A673 (cell line): ENCODE measurements at regions not wholly inside any gene's neighbourhood (a gene's known extent, or its start where the extent isn't known, plus 50 kb on each side); places are given as distances from the start of the nearest gene placed in this dataset.
"Not testable (repeated sequence)": the region's sequence is repeated elsewhere in the genome, so short reads cannot be mapped to it uniquely, and the experiment has no call there.

Experiments
- BruUV-seq: library from RNA; stranded (reverse); fragments of 400-500 nt; replicated peaks from 2 replicates; lab custom pipeline; 2021; lab: Mats Ljungman, UMichigan
- CTCF ChIA-PET: fragments of 300-600 bp; sonication (Branson Sonifier 250); formaldehyde crosslinking; loops from one replicate; lab custom pipeline; 2022; ENCODE audit warnings: antibody characterized with exemption; lab: Charles Lee
- POLR2A ChIA-PET: fragments of 300-600 bp; sonication (Branson Sonifier 250); formaldehyde crosslinking; loops from one replicate; lab custom pipeline; 2022; ENCODE audit warnings: antibody characterized with exemption; ENCODE audit not compliant: low non-redundant PET; lab: Charles Lee
- DNase-seq: peaks from one replicate; pipeline ENCODE4 v3.0.0-alpha.2; 2015; ENCODE audit warnings: low spot score
- H3K27ac ChIP-seq: fragments of 200-600 bp; sonication (generic); 2 replicates; pipeline ENCODE4 v1.5.1; 2016; ENCODE audit warnings: mixed run types, low read depth, mild to moderate bottlenecking, mixed read lengths, antibody characterized with exemption, low read length; ENCODE audit not compliant: poor library complexity, severe bottlenecking
- H3K27me3 ChIP-seq: fragments of 200-600 bp; sonication (generic); replicated peaks from 2 replicates; pipeline ENCODE4 v1.6.1; 2017; ENCODE audit warnings: mixed run types, low read depth, mild to moderate bottlenecking, mixed read lengths, antibody characterized with exemption, low read length; ENCODE audit not compliant: insufficient read depth, poor library complexity
- H3K36me3 ChIP-seq: fragments of 200-600 bp; sonication (generic); 2 replicates; pipeline ENCODE4 v1.6.1; 2016; ENCODE audit warnings: mixed run types, mild to moderate bottlenecking, mixed read lengths, antibody characterized with exemption, low read length; ENCODE audit not compliant: insufficient read depth, poor library complexity, severe bottlenecking
- H3K4me1 ChIP-seq: fragments of 200-600 bp; sonication (generic); 2 replicates; pipeline ENCODE4 v1.6.1; 2017; ENCODE audit warnings: mixed run types, mild to moderate bottlenecking, mixed read lengths, antibody characterized with exemption, low read length; ENCODE audit not compliant: insufficient read depth, poor library complexity, severe bottlenecking
- H3K4me3 ChIP-seq: fragments of 200-600 bp; sonication (generic); 2 replicates; pipeline ENCODE4 v1.5.1; 2016; ENCODE audit warnings: low read depth, mixed run types, mild to moderate bottlenecking, mixed read lengths, low read length; ENCODE audit not compliant: poor library complexity, severe bottlenecking
- H3K9me3 ChIP-seq: fragments of 200-600 bp; sonication (generic); 2 replicates; pipeline ENCODE4 v1.6.1; 2016; ENCODE audit warnings: mixed run types, low read depth, mild to moderate bottlenecking, mixed read lengths, antibody characterized with exemption, low read length; ENCODE audit not compliant: poor library complexity, severe bottlenecking
- EZH2 ChIP-seq: fragments of 200-600 bp; sonication (generic); IDR thresholded peaks from 2 replicates; pipeline ENCODE4 v1.6.1; 2017; ENCODE audit warnings: borderline replicate concordance, low read depth, mild to moderate bottlenecking, mixed read lengths, antibody characterized with exemption, low read length; ENCODE audit not compliant: poor library complexity, severe bottlenecking
- intact Hi-C: fragments of 100-400 bp; cut with micrococcal nuclease; formaldehyde crosslinking; loops from one replicate; pipeline ENCODE4 v1.10.0; 2022; ENCODE audit not compliant: unreplicated experiment
- TF ChIP-seq, protein P1 (sequence below): fragments of 300-800, 200-600 bp; sonication (generic); conservative IDR thresholded peaks from 2 replicates; pipeline ENCODE4 v1.5.1; 2017; ENCODE audit warnings: low read depth, mild to moderate bottlenecking, antibody characterized with exemption, low read length, moderate library complexity, mixed read lengths

DNA sequence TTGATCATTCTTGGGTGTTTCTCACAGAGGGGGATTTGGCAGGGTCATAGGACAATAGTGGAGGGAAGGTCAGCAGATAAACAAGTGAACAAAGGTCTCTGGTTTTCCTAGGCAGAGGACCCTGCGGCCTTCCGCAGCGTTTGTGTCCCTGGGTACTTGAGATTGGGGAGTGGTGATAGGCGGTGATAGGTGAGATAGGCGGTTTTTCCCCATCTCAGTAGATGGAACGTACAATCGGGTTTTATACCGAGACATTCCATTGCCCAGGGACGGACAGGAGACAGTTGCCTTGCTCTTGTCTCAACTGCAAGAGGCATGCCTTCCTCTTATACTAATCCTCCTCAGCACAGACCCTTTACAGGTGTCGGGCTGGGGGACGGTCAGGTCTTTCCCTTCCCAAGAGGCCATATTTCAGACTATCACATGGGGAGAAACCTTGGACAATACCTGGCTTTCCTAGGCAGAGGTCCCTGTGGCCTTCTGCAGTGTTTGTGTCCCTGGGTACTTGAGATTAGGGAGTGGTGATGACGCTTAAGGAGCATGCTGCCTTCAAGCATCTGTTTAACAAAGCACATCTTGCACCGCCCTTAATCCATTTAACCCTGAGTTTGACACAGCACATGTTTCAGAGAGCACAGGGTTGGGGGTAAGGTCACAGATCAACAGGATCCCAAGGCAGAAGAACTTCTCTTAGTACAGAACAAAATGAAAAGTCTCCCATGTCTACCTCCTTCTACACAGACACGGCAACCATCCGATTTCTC lies 86.2 kb downstream of the OR2B2 start:
- H3K27ac ChIP-seq, H3K27me3 ChIP-seq, H3K9me3 ChIP-seq, BruUV-seq, intact Hi-C loops, POLR2A ChIA-PET, H3K4me1 ChIP-seq, H3K36me3 ChIP-seq, H3K4me3 ChIP-seq, CTCF ChIA-PET, DNase-seq: not testable (repeated sequence)

DNA sequence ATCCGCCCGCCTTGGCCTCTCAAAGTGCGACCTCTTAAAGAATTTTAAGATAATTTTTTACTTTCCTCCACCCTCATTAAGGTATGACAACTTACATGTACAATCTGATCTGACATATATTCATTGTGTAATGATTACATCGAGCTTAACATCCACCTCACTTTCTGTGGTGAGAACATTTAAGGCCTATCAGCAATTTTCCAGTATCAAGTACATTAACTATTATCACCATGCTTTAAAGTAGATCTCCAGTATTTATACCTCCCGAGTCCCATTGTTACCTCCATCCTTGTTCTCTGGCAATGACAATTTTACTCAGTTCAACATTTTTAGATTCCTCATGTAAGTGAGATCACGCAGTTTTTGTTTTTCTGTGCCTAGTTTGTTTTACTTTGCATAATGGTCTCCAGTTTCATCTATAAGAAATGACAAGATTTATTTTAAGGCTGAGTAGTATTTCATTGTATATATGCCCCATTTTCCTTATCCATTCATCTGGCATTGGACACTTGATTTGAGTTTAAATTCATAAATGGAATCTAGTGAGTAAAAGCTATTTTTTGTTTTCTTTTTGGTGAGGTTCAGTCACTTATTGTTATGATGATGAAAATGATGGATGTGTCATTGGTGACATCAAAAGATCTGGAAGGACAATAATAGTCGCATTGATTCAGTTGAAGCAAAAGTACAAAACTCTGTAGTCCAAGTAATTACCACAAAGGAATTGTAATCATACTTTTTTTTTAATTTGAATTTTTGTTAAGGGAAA lies 87.0 kb downstream of the OR2B2 start:
- Histone ChIP-seq H3K27me3 (no peaks in the 10 kb centered on the region), H3K4me3 (peak overlapping the region; percentile 53), H3K36me3 (no peaks in the 10 kb centered on the region), H3K4me1 (no peaks in the 10 kb centered on the region), H3K27ac (peak overlapping the region; percentile 70), H3K9me3 (no peaks in the 10 kb centered on the region)
- ChIA-PET CTCF (interaction anchor here (1.0 kb wide), 1 partner anchor 70 kb away, joined by 3 read pairs; no protein-coding TSS in a partner anchor), POLR2A (interaction anchor here (0.5 to 0.8 kb wide), 6 partner anchors 13 to 692 kb away, joined by 3 to 4 read pairs (median 4); a partner anchor contains a TSS)
- BruUV-seq = no TSS peak
- no peak for DNase-seq
- intact Hi-C loops = no loop called here
- TF ChIP-seq, protein P1, sequence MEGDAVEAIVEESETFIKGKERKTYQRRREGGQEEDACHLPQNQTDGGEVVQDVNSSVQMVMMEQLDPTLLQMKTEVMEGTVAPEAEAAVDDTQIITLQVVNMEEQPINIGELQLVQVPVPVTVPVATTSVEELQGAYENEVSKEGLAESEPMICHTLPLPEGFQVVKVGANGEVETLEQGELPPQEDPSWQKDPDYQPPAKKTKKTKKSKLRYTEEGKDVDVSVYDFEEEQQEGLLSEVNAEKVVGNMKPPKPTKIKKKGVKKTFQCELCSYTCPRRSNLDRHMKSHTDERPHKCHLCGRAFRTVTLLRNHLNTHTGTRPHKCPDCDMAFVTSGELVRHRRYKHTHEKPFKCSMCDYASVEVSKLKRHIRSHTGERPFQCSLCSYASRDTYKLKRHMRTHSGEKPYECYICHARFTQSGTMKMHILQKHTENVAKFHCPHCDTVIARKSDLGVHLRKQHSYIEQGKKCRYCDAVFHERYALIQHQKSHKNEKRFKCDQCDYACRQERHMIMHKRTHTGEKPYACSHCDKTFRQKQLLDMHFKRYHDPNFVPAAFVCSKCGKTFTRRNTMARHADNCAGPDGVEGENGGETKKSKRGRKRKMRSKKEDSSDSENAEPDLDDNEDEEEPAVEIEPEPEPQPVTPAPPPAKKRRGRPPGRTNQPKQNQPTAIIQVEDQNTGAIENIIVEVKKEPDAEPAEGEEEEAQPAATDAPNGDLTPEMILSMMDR = no peak
- TF ChIP-seq EZH2 = no peak

DNA sequence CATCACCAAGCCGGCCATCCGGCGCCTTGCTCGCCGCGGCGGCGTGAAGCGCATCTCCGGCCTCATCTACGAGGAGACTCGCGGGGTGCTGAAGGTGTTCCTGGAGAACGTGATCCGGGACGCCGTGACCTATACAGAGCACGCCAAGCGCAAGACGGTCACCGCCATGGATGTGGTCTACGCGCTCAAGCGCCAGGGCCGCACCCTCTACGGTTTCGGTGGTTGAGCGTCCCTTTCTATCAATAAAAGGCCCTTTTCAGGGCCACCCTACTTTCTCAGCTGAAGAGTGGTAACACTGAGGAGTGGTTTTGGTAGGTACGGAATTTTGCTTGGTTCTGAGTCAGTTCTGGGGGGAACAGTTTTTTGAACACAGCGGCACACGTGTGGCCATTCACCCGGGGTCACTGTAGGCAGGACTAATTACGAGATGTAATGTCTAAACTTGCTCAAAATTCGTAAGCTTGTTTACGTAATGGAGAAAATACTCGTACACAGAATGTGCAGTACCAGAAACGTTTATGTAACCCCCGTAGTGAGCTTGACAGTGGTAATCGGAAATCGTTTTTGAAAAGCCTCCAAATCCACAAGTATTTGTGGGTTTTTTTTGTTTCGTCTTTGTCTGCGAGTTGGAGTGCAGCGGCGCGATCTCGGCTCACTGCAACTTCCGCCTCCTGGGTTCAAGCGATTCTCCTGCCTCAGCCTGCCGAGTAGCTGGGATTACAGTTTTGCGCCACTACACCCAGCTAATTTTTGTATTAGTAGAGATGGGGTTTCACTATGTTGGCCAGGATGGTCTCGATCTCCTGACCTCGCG lies 87.8 kb downstream of the OR2B2 start:
- H3K4me3 ChIP-seq = peak overlapping the region; percentile 53
- DNase-seq = peak; percentile 78
- TSS peak; percentile 85 for BruUV-seq
- H3K36me3 ChIP-seq, intact Hi-C loops, H3K27me3 ChIP-seq, H3K9me3 ChIP-seq, H3K4me1 ChIP-seq: not testable (repeated sequence)
- POLR2A ChIA-PET = interaction anchor here (0.5 to 0.8 kb wide), 6 partner anchors 14 to 691 kb away, joined by 3 to 4 read pairs (median 4); a partner anchor contains a TSS
- CTCF ChIA-PET = interaction anchor here (1.0 kb wide), 1 partner anchor 70 kb away, joined by 3 read pairs; no protein-coding TSS in a partner anchor
- H3K27ac ChIP-seq = peak overlapping the region; percentile 70

DNA sequence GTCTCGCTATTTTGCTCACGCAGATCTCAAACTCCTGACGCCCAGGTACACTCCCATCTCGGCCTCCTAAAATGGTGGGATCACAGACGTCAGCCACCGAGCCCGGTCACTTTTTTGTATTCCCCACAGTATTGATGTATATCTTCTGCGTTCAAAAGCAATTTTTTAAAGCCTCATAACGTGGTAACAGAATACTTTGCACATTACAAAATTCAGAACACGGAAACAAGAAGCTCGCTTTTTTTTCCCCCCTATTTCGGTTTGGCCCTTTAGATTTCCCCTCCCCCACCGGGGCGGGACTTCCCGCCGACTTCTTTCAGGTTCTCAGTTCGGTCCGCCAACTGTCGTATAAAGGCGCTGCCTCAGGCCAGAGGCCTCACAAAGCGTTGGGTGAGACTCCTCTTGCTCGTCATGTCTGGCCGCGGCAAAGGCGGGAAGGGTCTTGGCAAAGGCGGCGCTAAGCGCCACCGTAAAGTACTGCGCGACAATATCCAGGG lies 88.4 kb downstream of the OR2B2 start:
- H3K36me3 ChIP-seq, intact Hi-C loops, H3K4me1 ChIP-seq, BruUV-seq, CTCF ChIA-PET, H3K27me3 ChIP-seq, H3K9me3 ChIP-seq, POLR2A ChIA-PET: not testable (repeated sequence)
- peak overlapping the region; percentile 53 for H3K4me3 ChIP-seq
- H3K27ac ChIP-seq = peak overlapping the region; percentile 79
- peak; percentile 74 for DNase-seq
